ENCODE measurements at regions not wholly inside any gene's neighbourhood (a gene's known extent, or its start where the extent isn't known, plus 50 kb on each side); places are given as distances from the start of the nearest gene placed in this dataset.

DNA sequence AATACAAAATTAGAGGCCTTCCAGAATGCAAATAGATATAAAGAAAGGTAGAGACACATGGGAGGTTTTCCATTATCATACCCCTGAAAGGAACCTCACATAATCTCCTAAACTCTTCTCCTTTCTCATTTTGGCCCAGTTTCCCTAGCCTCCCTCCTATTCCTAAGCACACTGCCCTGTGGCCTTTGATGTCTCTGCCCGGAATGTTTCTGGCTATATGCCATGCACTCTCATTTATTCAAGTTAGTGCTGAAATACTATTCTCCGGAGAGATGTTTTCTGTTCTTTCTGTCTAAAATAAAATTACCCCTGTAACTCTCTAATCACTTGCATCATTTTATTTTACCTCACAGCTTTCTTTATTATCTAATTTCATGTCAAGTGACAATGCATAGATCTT, 1287.7 kb downstream of the SLITRK5 start:
- ChIA-PET POLR2A (no interaction called here), CTCF (no interaction called here)
- Histone ChIP-seq H3K36me3 (ENCODE audit: control insufficient read depth in 4 of 4, insufficient read depth in 4 of 4, low read length in 3 of 4) (no peaks in the 10 kb centered on the region), H3K27me3 (replicated peaks in 2 of 5; ENCODE audit: control insufficient read depth in 4 of 5, insufficient read depth in 5 of 5, low read length in 4 of 5) (no peaks in the 10 kb centered on the region), H3K9me3 (ENCODE audit: control extremely low read depth in 1 of 5, control insufficient read depth in 4 of 5, insufficient read depth in 2 of 5, low read depth in 1 of 5, low read length in 4 of 5) (no peaks in the 10 kb centered on the region), H3K4me1 (ENCODE audit: control extremely low read depth in 1 of 4, control insufficient read depth in 4 of 4, insufficient read depth in 4 of 4, low read length in 3 of 4) (no peaks in the 10 kb centered on the region), H3K4me3 (ENCODE audit: control insufficient read depth in 1 of 7, extremely low read depth in 1 of 7, insufficient read depth in 4 of 7, low read depth in 2 of 7, low read length in 6 of 7) (no peak overlapping the region), H3K27ac (ENCODE audit: insufficient read depth in 1 of 2, low read depth in 1 of 2, low read length in 2 of 2, poor library complexity in 1 of 2, severe bottlenecking in 2 of 2) (no peak overlapping the region)
- whole genome bisulfite sequencing (ENCODE audit: insufficient coverage): 100% methylated on average over 1 of the region's 2 CpGs
- DNase-seq: no peak

GRCh38 chr13:88976466-88976865, 1305.3 kb downstream of the SLITRK5 start:
- H3K27ac ChIP-seq (ENCODE audit: insufficient read depth in 1 of 2, low read depth in 1 of 2, low read length in 2 of 2, poor library complexity in 1 of 2, severe bottlenecking in 2 of 2): no peak overlapping the region
- no peaks in the 10 kb centered on the region for H3K27me3 ChIP-seq (replicated peaks in 2 of 5; ENCODE audit: control insufficient read depth in 4 of 5, insufficient read depth in 5 of 5, low read length in 4 of 5)
- no peaks in the 10 kb centered on the region for H3K9me3 ChIP-seq (ENCODE audit: control extremely low read depth in 1 of 5, control insufficient read depth in 4 of 5, insufficient read depth in 2 of 5, low read depth in 1 of 5, low read length in 4 of 5)
- WGBS (ENCODE audit: insufficient coverage): 100% methylated on average over 1 of the region's 4 CpGs
- no peak for DNase-seq
- ChIA-PET POLR2A (no interaction called here), CTCF (no interaction called here)
- H3K36me3 ChIP-seq (ENCODE audit: control insufficient read depth in 4 of 4, insufficient read depth in 4 of 4, low read length in 3 of 4): no peaks in the 10 kb centered on the region
- peaks cover 0 to 5% (median 0%) of the 10 kb centered on the region in 4 experiments for H3K4me1 ChIP-seq (ENCODE audit: control extremely low read depth in 1 of 4, control insufficient read depth in 4 of 4, insufficient read depth in 4 of 4, low read length in 3 of 4)
- no peak overlapping the region for H3K4me3 ChIP-seq (ENCODE audit: control insufficient read depth in 1 of 7, extremely low read depth in 1 of 7, insufficient read depth in 4 of 7, low read depth in 2 of 7, low read length in 6 of 7)

- DNase-seq: no peak
- Histone ChIP-seq H3K27me3 (replicated peaks in 2 of 5; ENCODE audit: control insufficient read depth in 4 of 5, insufficient read depth in 5 of 5, low read length in 4 of 5) (no peaks in the 10 kb centered on the region), H3K27ac (ENCODE audit: insufficient read depth in 1 of 2, low read depth in 1 of 2, low read length in 2 of 2, poor library complexity in 1 of 2, severe bottlenecking in 2 of 2) (no peak overlapping the region), H3K9me3 (ENCODE audit: control extremely low read depth in 1 of 5, control insufficient read depth in 4 of 5, insufficient read depth in 2 of 5, low read depth in 1 of 5, low read length in 4 of 5) (no peaks in the 10 kb centered on the region), H3K36me3 (ENCODE audit: control insufficient read depth in 4 of 4, insufficient read depth in 4 of 4, low read length in 3 of 4) (no peaks in the 10 kb centered on the region), H3K4me3 (ENCODE audit: control insufficient read depth in 1 of 7, extremely low read depth in 1 of 7, insufficient read depth in 4 of 7, low read depth in 2 of 7, low read length in 6 of 7) (no peak overlapping the region), H3K4me1 (ENCODE audit: control extremely low read depth in 1 of 4, control insufficient read depth in 4 of 4, insufficient read depth in 4 of 4, low read length in 3 of 4) (peaks cover 0 to 5% (median 0%) of the 10 kb centered on the region in 4 experiments)
- ChIA-PET POLR2A (no interaction called here), CTCF (interaction anchor here (0.8 kb wide), 1 partner anchor 717 kb away, joined by 3 read pairs; no protein-coding TSS in a partner anchor)
- 94% methylated on average over 2 of the region's 2 CpGs for WGBS (ENCODE audit: insufficient coverage)
Observed at GRCh38 chr13:88978607-88979006, 1307.4 kb downstream of the SLITRK5 start.

GRCh38 chr13:88979465-88980175, 1308.4 kb downstream of the SLITRK5 start:
- H3K27me3 ChIP-seq (replicated peaks in 2 of 5; ENCODE audit: control insufficient read depth in 4 of 5, insufficient read depth in 5 of 5, low read length in 4 of 5): no peaks in the 10 kb centered on the region
- ChIA-PET POLR2A (no interaction called here), CTCF (interaction anchor here (0.5 to 0.7 kb wide), 2 partner anchors 18 to 72 kb away, joined by 3 read pairs; no protein-coding TSS in a partner anchor)
- H3K36me3 ChIP-seq (ENCODE audit: control insufficient read depth in 4 of 4, insufficient read depth in 4 of 4, low read length in 3 of 4): no peaks in the 10 kb centered on the region
- no peak overlapping the region for H3K4me3 ChIP-seq (ENCODE audit: control insufficient read depth in 1 of 7, extremely low read depth in 1 of 7, insufficient read depth in 4 of 7, low read depth in 2 of 7, low read length in 6 of 7)
- H3K4me1 ChIP-seq (ENCODE audit: control extremely low read depth in 1 of 4, control insufficient read depth in 4 of 4, insufficient read depth in 4 of 4, low read length in 3 of 4): peaks cover 0 to 5% (median 0%) of the 10 kb centered on the region in 4 experiments
- no peak overlapping the region for H3K27ac ChIP-seq (ENCODE audit: insufficient read depth in 1 of 2, low read depth in 1 of 2, low read length in 2 of 2, poor library complexity in 1 of 2, severe bottlenecking in 2 of 2)
- WGBS (ENCODE audit: insufficient coverage): 56% methylated on average over 3 of the region's 7 CpGs
- peak; percentile 33 to 73 (median 70) for DNase-seq
- H3K9me3 ChIP-seq (ENCODE audit: control extremely low read depth in 1 of 5, control insufficient read depth in 4 of 5, insufficient read depth in 2 of 5, low read depth in 1 of 5, low read length in 4 of 5): no peaks in the 10 kb centered on the region

DNA sequence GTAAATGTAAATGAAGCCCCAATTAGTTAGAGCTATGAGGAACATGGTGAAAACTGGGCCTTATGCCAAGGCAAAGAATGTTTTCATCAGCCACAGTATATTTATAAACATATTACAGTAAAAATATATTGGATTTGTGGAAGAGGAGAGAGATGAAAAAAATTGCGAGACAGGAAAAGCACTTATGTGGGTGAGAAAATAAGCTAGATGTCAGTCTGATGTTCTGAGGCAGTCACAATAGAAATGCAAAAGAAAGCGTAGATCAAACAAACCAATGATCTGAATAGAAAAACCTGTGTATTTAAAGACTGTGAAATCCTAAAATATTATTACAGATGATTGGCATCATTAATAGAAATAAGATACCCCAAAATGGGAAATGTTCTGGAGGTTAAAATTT, 1332.5 kb downstream of the SLITRK5 start:
- CTCF ChIA-PET: no interaction called here
- no peaks in the 10 kb centered on the region for H3K27me3 ChIP-seq (replicated peaks in 2 of 5; ENCODE audit: control insufficient read depth in 4 of 5, insufficient read depth in 5 of 5, low read length in 4 of 5)
- H3K4me1 ChIP-seq (ENCODE audit: control extremely low read depth in 1 of 4, control insufficient read depth in 4 of 4, insufficient read depth in 4 of 4, low read length in 3 of 4): no peaks in the 10 kb centered on the region
- no peaks in the 10 kb centered on the region for H3K9me3 ChIP-seq (ENCODE audit: control extremely low read depth in 1 of 5, control insufficient read depth in 4 of 5, insufficient read depth in 2 of 5, low read depth in 1 of 5, low read length in 4 of 5)
- no peak overlapping the region for H3K4me3 ChIP-seq (ENCODE audit: control insufficient read depth in 1 of 7, extremely low read depth in 1 of 7, insufficient read depth in 4 of 7, low read depth in 2 of 7, low read length in 6 of 7)
- no peaks in the 10 kb centered on the region for H3K36me3 ChIP-seq (ENCODE audit: control insufficient read depth in 4 of 4, insufficient read depth in 4 of 4, low read length in 3 of 4)
- no peak for DNase-seq
- POLR2A ChIA-PET: no interaction called here
- no peak overlapping the region for H3K27ac ChIP-seq (ENCODE audit: insufficient read depth in 1 of 2, low read depth in 1 of 2, low read length in 2 of 2, poor library complexity in 1 of 2, severe bottlenecking in 2 of 2)
- WGBS (ENCODE audit: insufficient coverage): 100% methylated on average over 1 of the region's 2 CpGs

DNA sequence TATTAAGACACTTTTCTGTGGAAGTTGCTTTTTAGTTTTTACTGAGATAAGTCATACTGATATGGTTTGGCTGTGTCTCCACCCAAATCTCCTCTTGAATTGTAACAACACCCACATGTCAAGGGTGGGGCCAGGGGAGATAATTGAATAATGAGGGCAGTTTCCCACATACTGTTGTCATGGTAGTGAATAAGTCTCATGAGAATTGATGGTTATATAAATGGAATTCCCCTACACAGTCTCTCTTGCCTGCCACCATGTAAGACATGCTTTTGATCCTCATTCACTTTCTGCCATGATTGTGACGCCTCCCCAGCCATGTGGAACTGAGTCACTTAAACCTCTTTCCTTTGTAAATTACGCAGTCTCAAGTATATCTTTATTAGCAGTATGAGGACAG, 1340.4 kb downstream of the SLITRK5 start:
- no peaks in the 10 kb centered on the region for H3K36me3 ChIP-seq (ENCODE audit: control insufficient read depth in 4 of 4, insufficient read depth in 4 of 4, low read length in 3 of 4)
- no peak for DNase-seq
- ChIA-PET POLR2A (no interaction called here), CTCF (interaction anchor here (1.0 kb wide), 1 partner anchor 14 kb away, joined by 3 read pairs; no protein-coding TSS in a partner anchor)
- no peaks in the 10 kb centered on the region for H3K4me1 ChIP-seq (ENCODE audit: control extremely low read depth in 1 of 4, control insufficient read depth in 4 of 4, insufficient read depth in 4 of 4, low read length in 3 of 4)
- no peak overlapping the region for H3K4me3 ChIP-seq (ENCODE audit: control insufficient read depth in 1 of 7, extremely low read depth in 1 of 7, insufficient read depth in 4 of 7, low read depth in 2 of 7, low read length in 6 of 7)
- H3K9me3 ChIP-seq (ENCODE audit: control extremely low read depth in 1 of 5, control insufficient read depth in 4 of 5, insufficient read depth in 2 of 5, low read depth in 1 of 5, low read length in 4 of 5): peaks cover 0 to 1% (median 0%) of the 10 kb centered on the region in 5 experiments
- no peak overlapping the region for H3K27ac ChIP-seq (ENCODE audit: insufficient read depth in 1 of 2, low read depth in 1 of 2, low read length in 2 of 2, poor library complexity in 1 of 2, severe bottlenecking in 2 of 2)
- WGBS (ENCODE audit: insufficient coverage): 94% methylated on average over 2 of the region's 2 CpGs
- no peaks in the 10 kb centered on the region for H3K27me3 ChIP-seq (replicated peaks in 2 of 5; ENCODE audit: control insufficient read depth in 4 of 5, insufficient read depth in 5 of 5, low read length in 4 of 5)

GRCh38 chr13:89027694-89028306, 1356.6 kb downstream of the SLITRK5 start:
- no peak overlapping the region for H3K27ac ChIP-seq (ENCODE audit: insufficient read depth in 1 of 2, low read depth in 1 of 2, low read length in 2 of 2, poor library complexity in 1 of 2, severe bottlenecking in 2 of 2)
- ChIA-PET POLR2A (no interaction called here), CTCF (no interaction called here)
- no peaks in the 10 kb centered on the region for H3K9me3 ChIP-seq (ENCODE audit: control extremely low read depth in 1 of 5, control insufficient read depth in 4 of 5, insufficient read depth in 2 of 5, low read depth in 1 of 5, low read length in 4 of 5)
- WGBS (ENCODE audit: insufficient coverage): 100% methylated on average over 1 of the region's 3 CpGs
- no peaks in the 10 kb centered on the region for H3K27me3 ChIP-seq (replicated peaks in 2 of 5; ENCODE audit: control insufficient read depth in 4 of 5, insufficient read depth in 5 of 5, low read length in 4 of 5)
- H3K36me3 ChIP-seq (ENCODE audit: control insufficient read depth in 4 of 4, insufficient read depth in 4 of 4, low read length in 3 of 4): no peaks in the 10 kb centered on the region
- H3K4me3 ChIP-seq (ENCODE audit: control insufficient read depth in 1 of 7, extremely low read depth in 1 of 7, insufficient read depth in 4 of 7, low read depth in 2 of 7, low read length in 6 of 7): no peak overlapping the region
- no peaks in the 10 kb centered on the region for H3K4me1 ChIP-seq (ENCODE audit: control extremely low read depth in 1 of 4, control insufficient read depth in 4 of 4, insufficient read depth in 4 of 4, low read length in 3 of 4)
- no peak for DNase-seq
